Liver (tissue), 3 donors: ENCODE measurements at regions not wholly inside any gene's neighbourhood (a gene's known extent, or its start where the extent isn't known, plus 50 kb on each side); places are given as distances from the start of the nearest gene placed in this dataset.

Experiments
- CTCF ChIP-seq: fragments of 150-350 bp; IDR thresholded peaks from 2 replicates; pipeline ENCODE4 v1.5.1; 2017; ENCODE audit warnings: improper control_type of control experiment, low read depth, low read length; ENCODE audit not compliant: missing input control
- HNF4A ChIP-seq, 2 donors: conservative IDR thresholded peaks; 2 replicates each; pipeline ENCODE4 v1.6.1; 2016; ENCODE audit warnings: antibody characterized with exemption in 2 of 2, mild to moderate bottlenecking in 2 of 2
- HNF4G ChIP-seq: IDR thresholded peaks from 2 replicates; pipeline ENCODE4 v1.6.1; 2016; ENCODE audit warnings: antibody characterized with exemption
- JUND ChIP-seq, 2 donors: IDR thresholded peaks; 2 replicates each; pipeline ENCODE4 v1.6.1; 2016; ENCODE audit warnings: antibody characterized with exemption in 2 of 2
- REST ChIP-seq: IDR thresholded peaks from 2 replicates; pipeline ENCODE4 v1.6.1; 2016; ENCODE audit warnings: antibody characterized with exemption, mild to moderate bottlenecking
- TAF1 ChIP-seq: conservative IDR thresholded peaks from 2 replicates; pipeline ENCODE4 v1.6.1; 2016; ENCODE audit warnings: antibody characterized with exemption, mild to moderate bottlenecking
- donor health status: healthy.
- donor health status: healthy.

GRCh38 chr15:38671006-38671387 is 106.4 kb upstream of the RASGRP1 start:
- no peak for TF ChIP-seq REST
- no peak for TF ChIP-seq CTCF
- no peak for TF ChIP-seq TAF1
- TF ChIP-seq HNF4A (conservative IDR thresholded peaks at IDR 0.05) = no peak
- TF ChIP-seq JUND (IDR thresholded peaks at IDR 0.05) = no peak
- TF ChIP-seq HNF4G = no peak
